ENCODE measurements at regions not wholly inside any gene's neighbourhood (a gene's known extent, or its start where the extent isn't known, plus 50 kb on each side); places are given as distances from the start of the nearest gene placed in this dataset.
"Not testable (repeated sequence)": the region's sequence is repeated elsewhere in the genome, so short reads cannot be mapped to it uniquely, and the experiment has no call there.

DNA sequence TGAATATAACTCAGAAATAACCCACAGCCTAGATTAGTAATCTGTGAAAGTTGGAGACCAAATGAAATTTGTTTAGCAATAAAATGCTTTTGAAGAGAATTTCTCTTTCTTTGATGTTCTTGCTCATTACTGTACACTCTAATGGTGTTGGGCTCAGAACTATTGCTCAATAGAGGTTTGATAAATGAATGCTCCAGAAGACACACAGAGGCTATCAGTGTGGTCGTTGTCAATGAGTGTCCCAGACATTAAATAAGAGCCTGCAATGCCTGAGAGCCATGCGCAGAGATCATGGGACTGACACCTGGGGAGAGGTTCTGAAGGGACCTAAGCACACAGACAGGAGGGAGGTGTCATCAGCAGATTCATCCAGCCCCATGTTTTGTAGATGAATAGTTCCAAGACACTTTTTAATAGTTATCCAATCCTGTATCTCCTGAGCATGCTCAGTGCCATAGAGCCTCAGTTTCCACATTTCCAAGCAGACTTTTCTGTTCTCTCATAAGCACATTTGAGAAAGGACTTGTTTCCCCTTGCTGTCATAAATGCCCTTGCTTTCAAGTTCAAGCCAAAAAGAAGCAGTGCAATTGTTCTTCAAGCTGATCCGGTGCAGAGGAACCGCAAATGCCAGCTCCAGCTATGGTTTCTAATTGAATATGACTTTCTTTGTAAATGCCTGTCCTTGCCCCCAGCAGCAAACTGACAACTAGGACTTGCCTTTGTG is 306.2 kb upstream of the PLGLB1 start:
- TF ChIP-seq EZH2 (IDR thresholded peaks at IDR 0.05; ENCODE audit: insufficient read depth, poor library complexity, severe bottlenecking); EZH2phosphoT487 (IDR thresholded peaks at IDR 0.05; ENCODE audit: insufficient read depth, low read depth): not testable (repeated sequence)
